GM21515 (cell line): ENCODE measurements at regions not wholly inside any gene's neighbourhood (a gene's known extent, or its start where the extent isn't known, plus 50 kb on each side); places are given as distances from the start of the nearest gene placed in this dataset.
"Not testable (repeated sequence)": the region's sequence is repeated elsewhere in the genome, so short reads cannot be mapped to it uniquely, and the experiment has no call there.

Source experiments
- ATAC-seq: cut with Tn5 transposase; IDR thresholded peaks from one replicate; pipeline ENCODE4 v1.9.1; 2021; ENCODE audit not compliant: unreplicated experiment

DNA sequence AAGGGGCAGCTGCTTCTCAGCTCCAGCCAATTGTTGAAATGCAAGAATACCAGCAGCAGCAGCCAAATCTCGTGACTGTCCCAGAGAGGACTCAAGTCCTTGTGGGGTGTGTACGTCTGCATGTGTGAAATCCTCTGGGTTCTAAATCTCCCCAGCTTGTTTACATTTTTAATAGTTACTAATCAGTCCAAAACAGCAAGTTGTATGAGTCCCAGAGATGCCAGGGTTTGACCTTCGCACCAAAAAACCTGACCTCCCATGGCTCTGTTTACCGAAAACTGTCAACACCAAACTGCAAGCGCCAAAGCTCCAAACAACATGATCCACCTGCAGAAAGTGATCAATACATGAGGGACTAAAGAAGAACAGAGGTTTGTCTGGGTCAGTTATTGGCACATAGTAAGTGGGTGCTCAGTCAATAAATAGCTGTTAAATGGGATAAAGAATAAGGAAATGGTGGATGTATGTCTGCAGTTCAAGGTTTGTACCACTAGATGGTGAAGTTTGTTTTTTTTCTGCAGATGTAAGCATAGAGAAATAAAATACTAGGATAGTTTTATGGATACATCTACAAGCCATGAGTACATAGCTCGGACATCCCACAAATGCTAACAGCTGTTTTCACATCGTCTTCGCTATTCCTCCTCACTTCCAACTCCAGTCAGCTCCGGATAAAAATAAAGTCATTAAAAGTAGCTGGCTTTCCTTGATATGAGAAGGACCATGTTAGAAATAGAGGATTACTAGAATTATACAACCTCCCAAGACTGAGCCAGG lies 85.3 kb upstream of the ADRB2 start:
- no peak for ATAC-seq

GRCh38 chr5:148741766-148742165 lies 84.6 kb upstream of the ADRB2 start:
- ATAC-seq, result not testable (repeated sequence)

DNA sequence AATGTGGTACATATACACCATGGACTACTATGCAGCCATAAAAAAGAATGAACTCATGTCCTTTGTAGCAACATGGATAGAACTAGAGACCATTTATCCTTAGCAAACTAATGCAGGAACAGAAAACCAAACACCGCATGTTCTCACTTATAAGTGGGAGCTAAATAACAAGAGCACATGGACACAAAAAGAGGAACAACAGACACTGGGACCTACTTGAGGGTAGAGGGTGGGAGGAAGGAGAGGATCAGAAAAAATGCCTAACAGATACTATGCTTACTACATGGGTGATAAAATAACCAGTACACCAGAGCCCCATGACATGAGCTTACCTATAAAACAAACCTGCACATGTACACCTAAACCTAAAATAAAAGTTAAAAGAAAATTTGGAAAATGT lies 82.0 kb upstream of the ADRB2 start:
- not testable (repeated sequence) for ATAC-seq

GRCh38 chr5:148746826-148747535 lies 79.4 kb upstream of the ADRB2 start:
- ATAC-seq, result peak; percentile 87

GRCh38 chr5:148747536-148747906 lies 78.9 kb upstream of the ADRB2 start:
- ATAC-seq, result no peak

DNA sequence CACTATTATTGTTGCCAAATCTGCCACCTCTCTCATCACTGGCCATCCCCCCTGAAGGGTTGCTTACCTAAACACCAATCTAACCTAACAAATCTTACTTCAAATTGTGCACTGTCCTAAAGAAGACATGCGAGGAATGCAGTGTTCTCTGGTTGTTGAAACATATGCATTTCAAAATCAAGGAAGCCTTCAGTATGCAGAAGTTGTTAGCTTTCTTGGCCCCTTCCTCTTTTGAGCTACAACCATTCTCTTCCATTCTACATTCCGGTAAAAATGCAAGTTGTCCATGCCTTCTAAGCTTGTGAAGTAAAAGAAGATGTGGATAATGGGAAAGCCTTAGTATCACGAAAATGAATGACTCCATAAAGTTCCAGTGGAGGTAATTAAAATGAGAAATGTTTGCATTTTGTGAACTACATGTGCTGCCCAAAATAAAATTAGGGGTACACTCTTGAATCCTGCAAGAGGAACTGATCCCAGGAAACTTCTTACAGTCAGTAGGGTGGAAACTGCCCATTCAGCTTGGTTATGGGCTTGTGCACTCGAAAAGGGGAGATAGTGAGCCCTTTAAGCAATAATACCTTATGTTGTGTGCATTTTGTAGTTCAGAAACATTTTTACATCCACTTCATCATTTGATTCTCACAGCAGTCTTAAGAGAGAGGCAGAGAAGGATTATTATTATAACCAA lies 77.6 kb upstream of the ADRB2 start:
- ATAC-seq, result no peak

GRCh38 chr5:148750614-148751013 lies 75.8 kb upstream of the ADRB2 start:
- no peak for ATAC-seq

DNA sequence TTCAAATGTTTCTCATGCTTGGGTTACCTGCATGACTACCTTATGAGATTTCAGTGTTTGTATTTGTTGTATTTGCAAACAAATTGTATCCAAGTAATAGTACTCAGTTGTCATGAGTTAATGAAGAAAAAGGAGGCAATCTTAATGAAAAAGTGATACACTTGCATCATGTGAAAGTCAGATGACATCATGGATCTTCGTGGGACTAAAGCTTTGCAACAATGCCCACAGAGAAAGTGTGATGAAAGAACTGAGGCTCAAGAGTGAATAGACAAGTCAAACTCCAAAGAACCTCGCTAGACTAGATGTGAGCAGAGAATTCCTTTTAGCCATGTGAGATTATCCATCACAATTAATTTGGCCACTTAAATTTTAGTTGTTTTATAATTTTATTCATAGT lies 75.4 kb upstream of the ADRB2 start:
- no peak for ATAC-seq

DNA sequence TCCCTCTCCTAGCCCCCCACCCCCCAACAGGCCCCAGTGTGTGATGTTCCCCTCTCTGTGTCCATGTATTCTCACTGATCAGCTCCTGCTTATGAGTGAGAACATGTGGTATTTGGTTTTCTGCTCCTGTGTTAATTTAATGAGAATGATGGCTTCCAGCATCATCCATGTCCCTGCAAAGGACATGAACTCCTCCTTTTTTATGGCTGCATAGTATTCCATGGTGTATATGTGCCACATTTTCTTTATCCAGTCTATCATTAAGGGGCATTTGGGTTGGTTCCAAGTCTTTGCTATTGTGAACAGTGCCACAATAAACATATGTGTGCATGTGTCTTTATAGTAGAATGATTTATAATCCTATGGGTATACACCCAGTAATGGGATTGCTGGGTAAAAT lies 74.0 kb upstream of the ADRB2 start:
- ATAC-seq, result not testable (repeated sequence)

DNA sequence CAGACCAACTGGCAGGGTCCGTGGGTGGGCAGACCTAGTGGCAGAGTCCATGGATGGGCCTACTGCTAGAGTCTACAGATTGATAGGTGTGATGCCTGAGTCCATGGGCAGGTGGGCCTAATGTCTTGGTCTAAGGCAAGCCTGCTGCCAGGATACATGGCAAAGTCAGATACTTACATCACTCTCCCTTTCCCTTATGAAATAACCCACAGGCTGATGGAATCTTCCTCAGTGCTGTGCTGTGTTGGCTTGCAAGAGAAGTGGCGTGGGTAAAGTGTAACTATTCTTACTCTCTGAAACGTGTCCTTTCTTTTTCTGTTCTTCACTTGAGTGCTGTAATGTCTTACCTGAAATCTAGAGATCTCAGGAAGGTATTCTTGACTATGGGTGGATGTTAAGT lies 67.3 kb upstream of the ADRB2 start:
- no peak for ATAC-seq

- peak; percentile 100 for ATAC-seq
Observed at GRCh38 chr5:148760945-148761638, 65.3 kb upstream of the ADRB2 start.

GRCh38 chr5:148763996-148764395 lies 62.4 kb upstream of the ADRB2 start:
- ATAC-seq, result no peak

DNA sequence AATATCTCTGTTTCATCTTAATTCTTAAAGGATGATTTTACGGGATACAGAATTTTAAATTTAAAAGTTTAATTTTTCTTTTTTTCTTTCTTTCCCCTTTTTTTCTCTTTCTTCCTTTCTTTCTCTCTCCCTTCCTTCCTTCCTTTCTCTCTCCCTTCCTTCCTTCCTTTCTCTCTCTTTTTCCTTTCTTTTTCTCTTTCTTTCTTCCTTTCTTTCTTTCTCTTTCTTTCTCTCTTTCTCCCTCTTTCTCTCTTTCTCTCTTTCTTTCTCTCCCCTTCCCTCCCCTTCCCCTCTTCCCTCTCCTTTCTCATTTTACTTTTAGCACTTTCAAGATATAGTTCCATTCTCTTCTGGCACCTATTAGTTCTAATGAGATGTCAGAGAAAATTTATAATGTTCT lies 61.4 kb upstream of the ADRB2 start:
- ATAC-seq, result no peak

GRCh38 chr5:148768806-148769415 lies 57.5 kb upstream of the ADRB2 start:
- no peak for ATAC-seq

DNA sequence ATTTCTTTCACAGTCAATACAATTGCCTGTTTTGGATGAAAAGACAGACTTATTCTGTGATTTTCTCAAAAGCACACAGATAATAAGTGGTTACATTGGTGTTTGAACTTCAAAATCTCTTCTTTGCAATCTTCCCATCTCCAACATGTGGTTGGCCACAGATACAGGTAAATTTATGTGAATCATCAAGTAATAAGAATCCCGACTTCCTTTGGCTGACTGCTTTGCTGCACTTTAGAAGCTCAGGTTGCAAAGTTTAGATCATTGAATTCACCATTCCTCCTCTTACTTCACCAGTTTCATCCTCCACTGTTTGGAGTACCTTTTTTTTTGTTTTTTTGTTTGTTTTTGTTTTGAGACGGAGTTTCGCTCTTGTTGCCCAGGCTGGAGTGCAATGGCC lies 56.5 kb upstream of the ADRB2 start:
- no peak for ATAC-seq

GRCh38 chr5:148774313-148774712 lies 52.1 kb upstream of the ADRB2 start:
- ATAC-seq, result no peak

- ATAC-seq, result no peak
Observed at GRCh38 chr5:148776261-148776660, 50.1 kb upstream of the ADRB2 start.
